GM06990 (cell line): ENCODE measurements at regions not wholly inside any gene's neighbourhood (a gene's known extent, or its start where the extent isn't known, plus 50 kb on each side); places are given as distances from the start of the nearest gene placed in this dataset.

ENCODE experiments used
- DNase-seq: peaks from one replicate; pipeline ENCODE4 v3.0.0-alpha.2; 2011; ENCODE audit not compliant: insufficient read length; ENCODE audit errors: extremely low read depth
- H3K27me3 ChIP-seq: replicated peaks from 2 replicates; pipeline ENCODE4 v1.6.0; 2011; ENCODE audit warnings: low read length; ENCODE audit not compliant: control insufficient read depth, insufficient read depth
- H3K36me3 ChIP-seq: 2 replicates; pipeline ENCODE4 v1.5.1; 2011; ENCODE audit warnings: low read length; ENCODE audit not compliant: control insufficient read depth, insufficient read depth
- H3K4me3 ChIP-seq: replicated peaks from 2 replicates; pipeline ENCODE4 v1.5.1; 2011; ENCODE audit warnings: low read depth, mild to moderate bottlenecking, control low read depth, low read length
- CTCF ChIP-seq: IDR thresholded peaks from 2 replicates; pipeline ENCODE4 v1.5.1; 2011; ENCODE audit warnings: low read length, control low read depth, mild to moderate bottlenecking, inconsistent platforms; ENCODE audit not compliant: insufficient read depth, poor library complexity, severe bottlenecking

GRCh38 chr13:38210928-38211596 lies 138.6 kb upstream of the UFM1 start:
- Histone ChIP-seq H3K36me3 (no peaks in the 10 kb centered on the region), H3K27me3 (no peaks in the 10 kb centered on the region), H3K4me3 (no peak overlapping the region)
- TF ChIP-seq CTCF, result no peak
- DNase-seq, result no peak

- Histone ChIP-seq H3K36me3 (no peaks in the 10 kb centered on the region), H3K4me3 (no peak overlapping the region), H3K27me3 (no peaks in the 10 kb centered on the region)
- no peak for TF ChIP-seq CTCF
- no peak for DNase-seq
Measured at GRCh38 chr13:38204556-38204955, 145.1 kb upstream of the UFM1 start.

GRCh38 chr13:38202740-38203139 lies 146.9 kb upstream of the UFM1 start:
- DNase-seq, result no peak
- H3K4me3 ChIP-seq, result no peak overlapping the region
- H3K36me3 ChIP-seq, result no peaks in the 10 kb centered on the region
- no peak for TF ChIP-seq CTCF
- H3K27me3 ChIP-seq, result no peaks in the 10 kb centered on the region

GRCh38 chr13:38191016-38191415 lies 158.6 kb upstream of the UFM1 start:
- Histone ChIP-seq H3K4me3 (no peak overlapping the region), H3K36me3 (no peaks in the 10 kb centered on the region), H3K27me3 (no peaks in the 10 kb centered on the region)
- no peak for DNase-seq
- no peak for TF ChIP-seq CTCF

- Histone ChIP-seq H3K4me3 (peak overlapping the region; percentile 18; the same call in 1 of the 2 replicates), H3K27me3 (no peaks in the 10 kb centered on the region), H3K36me3 (no peaks in the 10 kb centered on the region)
- no peak for DNase-seq
- no peak for TF ChIP-seq CTCF
Measured at GRCh38 chr13:38180670-38181069, 169.0 kb upstream of the UFM1 start.

GRCh38 chr13:38180126-38180525 lies 169.5 kb upstream of the UFM1 start:
- Histone ChIP-seq H3K4me3 (no peak overlapping the region), H3K36me3 (no peaks in the 10 kb centered on the region), H3K27me3 (no peaks in the 10 kb centered on the region)
- no peak for TF ChIP-seq CTCF
- no peak for DNase-seq
